B cell (primary cell): ENCODE measurements at regions not wholly inside any gene's neighbourhood (a gene's known extent, or its start where the extent isn't known, plus 50 kb on each side); places are given as distances from the start of the nearest gene placed in this dataset.

Source experiments
- ATAC-seq: fragments of 200-7000 bp; cut with Tn5 transposase; one replicate; pipeline ENCODE4 v1.10.0; 2021; ENCODE audit warnings: low read depth, mild to moderate bottlenecking, moderate number of reproducible peaks, moderate library complexity
- CTCF ChIA-PET: fragments of 350-600 bp; sonication (Branson Sonifier 250); formaldehyde crosslinking; loops from one replicate; lab custom pipeline; 2021; ENCODE audit warnings: antibody characterized with exemption, inconsistent platforms; lab: Charles Lee
- POLR2A ChIA-PET: fragments of 350-600 bp; sonication (Branson Sonifier 250); formaldehyde crosslinking; loops from one replicate; lab custom pipeline; 2021; ENCODE audit warnings: antibody characterized with exemption; lab: Charles Lee
- DNase-seq: peaks from one replicate; pipeline ENCODE4 v3.0.0; 2013
- H2AFZ ChIP-seq: 2 replicates; pipeline ENCODE4 v1.6.1; 2012; ENCODE audit warnings: mild to moderate bottlenecking, low read depth, low read length; ENCODE audit not compliant: insufficient read depth, poor library complexity, severe bottlenecking
- H3K27ac ChIP-seq, 2 donors: 1 replicate in 1 of 2; 2 replicates in 1 of 2; pipeline ENCODE4 v1.5.1; 2012 to 2013; ENCODE audit warnings: low read length in 2 of 2, mild to moderate bottlenecking in 2 of 2, moderate library complexity in 1 of 2
- H3K27me3 ChIP-seq, 4 experiments: fragments of 200-600 bp in 1 of 4; sonication (generic) in 1 of 4; replicated peaks in 1 of 4; 1 replicate in 2 of 4; 2 replicates in 2 of 4; pipeline versions ENCODE4 v1.6.1 to v1.7.0; 2013 to 2016; ENCODE audit warnings: low read length in 3 of 4, mild to moderate bottlenecking in 2 of 4, mixed read lengths in 1 of 4, moderate library complexity in 1 of 4; ENCODE audit not compliant: insufficient read depth in 4 of 4, control insufficient read depth in 3 of 4; ENCODE audit errors: control extremely low read depth in 1 of 4
- H3K36me3 ChIP-seq, 2 experiments: replicated peaks in 1 of 2; 1 replicate in 1 of 2; 2 replicates in 1 of 2; pipeline versions ENCODE4 v1.6.1 to v1.7.1; 2013; ENCODE audit warnings: low read length in 1 of 2; ENCODE audit not compliant: insufficient read depth in 2 of 2, control insufficient read depth in 1 of 2; ENCODE audit errors: control extremely low read depth in 1 of 2, extremely low read depth in 1 of 2
- H3K4me1 ChIP-seq, 2 donors: fragments of 200-600 bp in 1 of 2; sonication (generic) in 1 of 2; 1 replicate in 1 of 2; 2 replicates in 1 of 2; pipeline versions ENCODE4 v1.5.1 to v1.6.1; 2013 to 2017; ENCODE audit warnings: low read length in 2 of 2; ENCODE audit not compliant: control insufficient read depth in 2 of 2, insufficient read depth in 2 of 2
- H3K4me2 ChIP-seq: replicated peaks from 2 replicates; pipeline ENCODE3; 2012; ENCODE audit warnings: mild to moderate bottlenecking, low read depth, low read length; ENCODE audit not compliant: poor library complexity, severe bottlenecking
- H3K4me3 ChIP-seq, 5 experiments: fragments of 200-600 bp in 1 of 5; sonication (generic) in 1 of 5; 1 replicate in 3 of 5; 2 replicates in 2 of 5; pipeline versions ENCODE4 v1.5.1 to v1.7.0; 2011 to 2016; ENCODE audit warnings: low read length in 4 of 5, mild to moderate bottlenecking in 4 of 5, low read depth in 2 of 5, control low read depth in 1 of 5, moderate library complexity in 1 of 5; ENCODE audit not compliant: insufficient read depth in 1 of 5; ENCODE audit errors: control extremely low read depth in 1 of 5, extremely low read depth in 1 of 5
- H3K79me2 ChIP-seq: fragments of 200-600 bp; sonication (generic); one replicate; pipeline ENCODE4 v1.6.0; 2016; ENCODE audit warnings: low read length; ENCODE audit not compliant: control insufficient read depth, insufficient read depth
- H3K9ac ChIP-seq: fragments of 200-600 bp; sonication (generic); 2 replicates; pipeline ENCODE4 v1.6.1; 2017; ENCODE audit warnings: mild to moderate bottlenecking, low read length, moderate library complexity
- H3K9me3 ChIP-seq, 3 donors: one replicate each; pipeline versions ENCODE4 v1.6.1 to v1.7.1; 2013; ENCODE audit warnings: low read length in 2 of 3; ENCODE audit not compliant: control insufficient read depth in 2 of 3, insufficient read depth in 1 of 3; ENCODE audit errors: control extremely low read depth in 1 of 3
- H4K20me1 ChIP-seq: 2 replicates; pipeline ENCODE4 v1.6.0; 2012; ENCODE audit warnings: mild to moderate bottlenecking, low read length; ENCODE audit not compliant: insufficient read depth, control insufficient read depth, poor library complexity, severe bottlenecking
- H3K27ac Mint-ChIP-seq: one replicate; pipeline ENCODE4 v1.8.0; 2021; ENCODE audit warnings: mixed read lengths
- H3K27me3 Mint-ChIP-seq: one replicate; pipeline ENCODE4 v1.8.0; 2021; ENCODE audit warnings: mixed read lengths
- H3K4me1 Mint-ChIP-seq: one replicate; pipeline ENCODE4 v1.8.0; 2021; ENCODE audit warnings: mixed read lengths
- H3K4me3 Mint-ChIP-seq: one replicate; pipeline ENCODE4 v1.8.0; 2021; ENCODE audit warnings: mixed read lengths
- H3K9me3 Mint-ChIP-seq: one replicate; pipeline ENCODE4 v1.8.0; 2022; ENCODE audit warnings: mixed read lengths; ENCODE audit not compliant: insufficient read depth
- EZH2 ChIP-seq: IDR thresholded peaks from 2 replicates; pipeline ENCODE4 v1.6.1; 2012; ENCODE audit warnings: borderline replicate concordance, low read depth, mild to moderate bottlenecking, moderate library complexity, low read length; ENCODE audit not compliant: insufficient read depth, poor library complexity, severe bottlenecking
- WGBS: methylation state at CpG from one replicate; pipeline ENCODE4 v1.1.5; 2013; ENCODE audit warnings: missing lambda C conversion rate; ENCODE audit not compliant: insufficient coverage; 5-methylcytosine and 5-hydroxymethylcytosine counted together
- intact Hi-C: fragments of 100-400 bp; cut with micrococcal nuclease; formaldehyde crosslinking; loops from one replicate; pipeline ENCODE4 v1.10.0; 2022
- TF ChIP-seq, protein P1 (sequence below): fragments of 200-600 bp; IDR thresholded peaks from one replicate; pipeline ENCODE4 v1.8.0; 2022; ENCODE audit warnings: antibody characterized with exemption, mild to moderate bottlenecking

GRCh38 chr9:81868145-81868544, 60.1 kb upstream of the SPATA31D4 start:
- no peaks in the 10 kb centered on the region for H3K9me3 ChIP-seq
- H4K20me1 ChIP-seq = no peaks in the 10 kb centered on the region
- 79% methylated on average over 2 of the region's 3 CpGs for WGBS
- Mint-ChIP-seq H3K27ac (no peak overlapping the region), H3K9me3 (no peaks in the 10 kb centered on the region), H3K4me1 (no peaks in the 10 kb centered on the region), H3K27me3 (peaks cover 3% of the 10 kb centered on the region), H3K4me3 (no peak overlapping the region)
- DNase-seq = no peak
- H3K4me1 ChIP-seq = no peaks in the 10 kb centered on the region
- ChIA-PET CTCF (no interaction called here), POLR2A (no interaction called here)
- H3K9ac ChIP-seq = no peak overlapping the region
- H3K36me3 ChIP-seq = no peaks in the 10 kb centered on the region
- H3K79me2 ChIP-seq = no peaks in the 10 kb centered on the region
- no peak overlapping the region for H2AFZ ChIP-seq
- H3K4me2 ChIP-seq = no peak overlapping the region
- TF ChIP-seq, protein P1, sequence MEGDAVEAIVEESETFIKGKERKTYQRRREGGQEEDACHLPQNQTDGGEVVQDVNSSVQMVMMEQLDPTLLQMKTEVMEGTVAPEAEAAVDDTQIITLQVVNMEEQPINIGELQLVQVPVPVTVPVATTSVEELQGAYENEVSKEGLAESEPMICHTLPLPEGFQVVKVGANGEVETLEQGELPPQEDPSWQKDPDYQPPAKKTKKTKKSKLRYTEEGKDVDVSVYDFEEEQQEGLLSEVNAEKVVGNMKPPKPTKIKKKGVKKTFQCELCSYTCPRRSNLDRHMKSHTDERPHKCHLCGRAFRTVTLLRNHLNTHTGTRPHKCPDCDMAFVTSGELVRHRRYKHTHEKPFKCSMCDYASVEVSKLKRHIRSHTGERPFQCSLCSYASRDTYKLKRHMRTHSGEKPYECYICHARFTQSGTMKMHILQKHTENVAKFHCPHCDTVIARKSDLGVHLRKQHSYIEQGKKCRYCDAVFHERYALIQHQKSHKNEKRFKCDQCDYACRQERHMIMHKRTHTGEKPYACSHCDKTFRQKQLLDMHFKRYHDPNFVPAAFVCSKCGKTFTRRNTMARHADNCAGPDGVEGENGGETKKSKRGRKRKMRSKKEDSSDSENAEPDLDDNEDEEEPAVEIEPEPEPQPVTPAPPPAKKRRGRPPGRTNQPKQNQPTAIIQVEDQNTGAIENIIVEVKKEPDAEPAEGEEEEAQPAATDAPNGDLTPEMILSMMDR = no peak
- TF ChIP-seq EZH2 = no peak
- intact Hi-C loops = no loop called here
- H3K27me3 ChIP-seq = no peaks in the 10 kb centered on the region
- ATAC-seq = no peak
- no peak overlapping the region for H3K27ac ChIP-seq
- H3K4me3 ChIP-seq = no peak overlapping the region

DNA sequence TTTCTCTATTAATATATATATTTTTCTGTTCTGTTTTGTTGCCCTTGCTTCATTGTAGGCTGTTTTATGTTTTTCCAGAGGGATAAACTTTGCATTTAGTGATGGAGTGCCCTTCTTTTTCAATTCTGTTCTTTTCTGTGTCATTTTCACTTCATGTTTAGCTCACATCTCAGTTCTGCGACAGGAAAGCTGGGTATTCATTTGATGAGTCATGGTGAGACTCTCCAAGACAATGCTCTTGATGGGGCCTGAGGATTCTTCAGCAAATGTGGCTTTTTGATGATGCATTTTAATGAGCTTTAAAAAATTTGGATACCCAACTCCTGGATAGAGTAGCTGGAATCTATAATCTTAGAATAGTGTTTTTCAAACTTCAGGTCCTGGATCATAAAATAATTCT, 56.5 kb upstream of the SPATA31D4 start:
- H3K9ac ChIP-seq = no peak overlapping the region
- DNase-seq (no peak), ATAC-seq (no peak)
- no peaks in the 10 kb centered on the region for H3K4me1 ChIP-seq
- Mint-ChIP-seq H3K27ac (no peak overlapping the region), H3K9me3 (no peaks in the 10 kb centered on the region), H3K4me1 (no peaks in the 10 kb centered on the region), H3K4me3 (no peak overlapping the region), H3K27me3 (no peaks in the 10 kb centered on the region)
- WGBS = 80% methylated on average over 1 of the region's 1 CpG
- no peaks in the 10 kb centered on the region for H3K79me2 ChIP-seq
- H4K20me1 ChIP-seq = no peaks in the 10 kb centered on the region
- ChIA-PET CTCF (no interaction called here), POLR2A (no interaction called here)
- H2AFZ ChIP-seq = no peak overlapping the region
- TF ChIP-seq EZH2 = no peak
- TF ChIP-seq, protein P1 = no peak
- no peak overlapping the region for H3K4me2 ChIP-seq
- no peak overlapping the region for H3K27ac ChIP-seq
- no peaks in the 10 kb centered on the region for H3K36me3 ChIP-seq
- intact Hi-C loops = no loop called here
- no peaks in the 10 kb centered on the region for H3K27me3 ChIP-seq
- H3K4me3 ChIP-seq = no peak overlapping the region
- H3K9me3 ChIP-seq = no peaks in the 10 kb centered on the region
